ENCODE measurements at regions not wholly inside any gene's neighbourhood (a gene's known extent, or its start where the extent isn't known, plus 50 kb on each side); places are given as distances from the start of the nearest gene placed in this dataset.

GRCh38 chr14:58884442-58884841, 246.7 kb downstream of the DACT1 start:
- TF ChIP-seq GATA2 (IDR thresholded peaks at IDR 0.05; ENCODE audit: low read depth, low read length) (no peak), GATA3 (IDR thresholded peaks at IDR 0.05; ENCODE audit: low read depth, low read length) (no peak)
